H9 (cell line): ENCODE measurements at regions not wholly inside any gene's neighbourhood (a gene's known extent, or its start where the extent isn't known, plus 50 kb on each side); places are given as distances from the start of the nearest gene placed in this dataset.

Experiments used
- DNase-seq: peaks from one replicate; pipeline ENCODE4 v3.0.0-alpha.2; 2017
- H2AFZ ChIP-seq: one replicate; pipeline ENCODE4 v1.6.1; 2013; ENCODE audit warnings: mild to moderate bottlenecking, low read length, control low read depth, moderate library complexity
- H2AK5ac ChIP-seq: 2 replicates; pipeline ENCODE4 v1.6.1; 2013; ENCODE audit warnings: low read length, control low read depth, mixed read lengths; ENCODE audit not compliant: insufficient read length
- H2BK120ac ChIP-seq: one replicate; pipeline ENCODE4 v1.6.1; 2013; ENCODE audit warnings: low read depth, mild to moderate bottlenecking, low read length, control low read depth, inconsistent platforms; ENCODE audit not compliant: poor library complexity, severe bottlenecking
- H2BK12ac ChIP-seq: 2 replicates; pipeline ENCODE4 v1.6.1; 2013; ENCODE audit warnings: low read length, control low read depth, mixed read lengths, low read depth; ENCODE audit not compliant: insufficient read length
- H2BK15ac ChIP-seq: 2 replicates; pipeline ENCODE4 v1.6.1; 2013; ENCODE audit warnings: low read depth, low read length, control low read depth
- H2BK20ac ChIP-seq: one replicate; pipeline ENCODE4 v1.6.1; 2013; ENCODE audit warnings: low read depth, mild to moderate bottlenecking, low read length, control low read depth, inconsistent platforms; ENCODE audit not compliant: poor library complexity, severe bottlenecking
- H2BK5ac ChIP-seq: 2 replicates; pipeline ENCODE4 v1.6.1; 2013; ENCODE audit warnings: low read length, control low read depth, mixed read lengths; ENCODE audit not compliant: insufficient read length
- H3K14ac ChIP-seq: 2 replicates; pipeline ENCODE4 v1.6.1; 2013; ENCODE audit warnings: low read length, control low read depth; ENCODE audit not compliant: insufficient read depth
- H3K18ac ChIP-seq: 2 replicates; pipeline ENCODE4 v1.6.1; 2013; ENCODE audit warnings: low read depth, mild to moderate bottlenecking, mixed read lengths, low read length, control low read depth; ENCODE audit not compliant: insufficient read length
- H3K23ac ChIP-seq: 2 replicates; pipeline ENCODE4 v1.6.1; 2013; ENCODE audit warnings: low read length, control low read depth, mixed read lengths, low read depth; ENCODE audit not compliant: insufficient read length
- H3K23me2 ChIP-seq: 2 replicates; pipeline ENCODE4 v1.6.1; 2013; ENCODE audit warnings: low read depth, mild to moderate bottlenecking, mixed read lengths, low read length, control low read depth; ENCODE audit not compliant: insufficient read length, poor library complexity, severe bottlenecking
- H3K27ac ChIP-seq: 2 replicates; pipeline ENCODE4 v1.5.1; 2013; ENCODE audit warnings: low read length, control low read depth, mixed read lengths, low read depth; ENCODE audit not compliant: insufficient read length
- H3K27me3 ChIP-seq: 2 replicates; pipeline ENCODE4 v1.6.1; 2013; ENCODE audit warnings: low read length, control low read depth, inconsistent platforms; ENCODE audit not compliant: insufficient read depth
- H3K4ac ChIP-seq: 2 replicates; pipeline ENCODE4 v1.6.1; 2013; ENCODE audit warnings: low read depth, mild to moderate bottlenecking, control low read depth, inconsistent platforms, low read length, moderate library complexity
- H3K4me1 ChIP-seq: 2 replicates; pipeline ENCODE4 v1.6.1; 2013; ENCODE audit warnings: low read length, control low read depth, inconsistent platforms; ENCODE audit not compliant: insufficient read depth
- H3K4me2 ChIP-seq: 2 replicates; pipeline ENCODE4 v1.6.1; 2013; ENCODE audit warnings: low read length, control low read depth, mixed read lengths; ENCODE audit not compliant: insufficient read length, insufficient read depth
- H3K56ac ChIP-seq: 2 replicates; pipeline ENCODE4 v1.6.1; 2013; ENCODE audit warnings: low read depth, mild to moderate bottlenecking, mixed read lengths, low read length, control low read depth; ENCODE audit not compliant: insufficient read length
- H3K79me1 ChIP-seq: 2 replicates; pipeline ENCODE4 v1.6.1; 2013; ENCODE audit warnings: low read depth, mild to moderate bottlenecking, moderate library complexity, low read length, control low read depth, inconsistent platforms; ENCODE audit not compliant: insufficient read depth, poor library complexity, severe bottlenecking
- H3K79me2 ChIP-seq: 2 replicates; pipeline ENCODE4 v1.6.1; 2013; ENCODE audit warnings: low read length, control low read depth, inconsistent platforms; ENCODE audit not compliant: insufficient read depth
- H3K9ac ChIP-seq: 2 replicates; pipeline ENCODE4 v1.6.1; 2013; ENCODE audit warnings: low read length, control low read depth, mixed read lengths; ENCODE audit not compliant: insufficient read length; ENCODE audit errors: extremely low read depth
- H3K9me3 ChIP-seq: one replicate; pipeline ENCODE4 v1.6.1; 2013; ENCODE audit warnings: low read depth, low read length, inconsistent platforms; ENCODE audit not compliant: control insufficient read depth
- H3T11ph ChIP-seq: one replicate; pipeline ENCODE4 v1.6.1; 2013; ENCODE audit warnings: mild to moderate bottlenecking, low read length, control low read depth, inconsistent platforms
- H4K20me1 ChIP-seq: one replicate; pipeline ENCODE4 v1.6.1; 2013; ENCODE audit not compliant: control insufficient read depth, insufficient read length, insufficient read depth
- H4K5ac ChIP-seq: 2 replicates; pipeline ENCODE4 v1.6.1; 2013; ENCODE audit warnings: low read depth, mild to moderate bottlenecking, mixed read lengths, low read length, control low read depth; ENCODE audit not compliant: insufficient read length
- H4K8ac ChIP-seq: replicated peaks from 2 replicates; pipeline ENCODE4 v1.6.1; 2013; ENCODE audit warnings: low read length, control low read depth, mixed read lengths, low read depth; ENCODE audit not compliant: insufficient read length
- H4K91ac ChIP-seq: 2 replicates; pipeline ENCODE4 v1.6.1; 2013; ENCODE audit warnings: low read depth, mild to moderate bottlenecking, moderate library complexity, mixed read lengths, low read length, control low read depth; ENCODE audit not compliant: insufficient read length
- H3K27ac Mint-ChIP-seq, 3 experiments: 2 replicates in 2 of 3; 3 replicates in 1 of 3; pipeline ENCODE4 v1.8.0; 2020 to 2021; ENCODE audit warnings: mixed read lengths in 3 of 3, mild to moderate bottlenecking in 1 of 3, moderate library complexity in 1 of 3
- H3K27me3 Mint-ChIP-seq: 2 replicates; pipeline ENCODE4 v1.8.0; 2021; ENCODE audit warnings: low read depth, mild to moderate bottlenecking, moderate library complexity, mixed read lengths
- H3K36me3 Mint-ChIP-seq, 3 experiments: 2 replicates in 2 of 3; 3 replicates in 1 of 3; pipeline ENCODE4 v1.8.0; 2020 to 2021; ENCODE audit warnings: low read depth in 3 of 3, mixed read lengths in 3 of 3; ENCODE audit not compliant: insufficient read depth in 1 of 3
- H3K4me1 Mint-ChIP-seq, 2 experiments: 2 replicates each; pipeline ENCODE4 v1.8.0; 2020; ENCODE audit warnings: mixed read lengths in 2 of 2
- H3K4me3 Mint-ChIP-seq, 2 experiments: 2 replicates in 1 of 2; 3 replicates in 1 of 2; pipeline ENCODE4 v1.8.0; 2020 to 2021; ENCODE audit warnings: mild to moderate bottlenecking in 2 of 2, mixed read lengths in 2 of 2, moderate library complexity in 1 of 2
- H3K9me3 Mint-ChIP-seq, 2 experiments: 2 replicates in 1 of 2; 3 replicates in 1 of 2; pipeline ENCODE4 v1.8.0; 2020; ENCODE audit warnings: mild to moderate bottlenecking in 2 of 2, mixed read lengths in 2 of 2, moderate library complexity in 1 of 2
- WGBS: extraction: QIAGEN DNeasy Blood & Tissue Kit; methylation state at CpG from one replicate; pipeline ENCODE4 v1.1.7; 2013; ENCODE audit warnings: missing lambda C conversion rate, low lambda C conversion rate, mixed read lengths; ENCODE audit not compliant: insufficient read length; ENCODE audit errors: extremely low coverage; 5-methylcytosine and 5-hydroxymethylcytosine counted together
- TF ChIP-seq, protein P1 (sequence below): fragments of 200-600 bp; sonication (generic); conservative IDR thresholded peaks from 3 replicates; pipeline ENCODE4 v1.8.0; 2021; ENCODE audit warnings: antibody characterized with exemption, mild to moderate bottlenecking

DNA sequence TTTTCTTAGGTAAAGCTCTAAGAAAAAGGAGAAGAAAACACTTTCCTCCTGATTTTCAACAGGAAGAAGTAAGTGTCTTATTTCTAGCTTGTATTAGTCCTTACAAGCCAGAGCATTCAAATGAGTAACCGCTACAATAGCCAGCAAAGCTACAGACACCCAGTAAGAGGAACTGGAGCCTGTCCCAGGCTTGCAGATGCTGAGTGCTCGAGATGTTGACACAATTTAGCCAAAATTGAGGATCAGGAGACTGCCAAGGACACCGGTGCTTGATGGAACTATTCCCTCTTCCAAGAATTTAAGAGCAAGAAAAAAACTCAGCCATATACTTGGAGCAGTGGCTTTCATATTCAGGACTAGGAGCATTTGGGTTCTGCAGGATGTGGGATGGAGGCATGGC is 149.3 kb upstream of the DPP6 start:
- Histone ChIP-seq H3K79me2 (no peaks in the 10 kb centered on the region), H3K4me2 (no peak overlapping the region), H3K18ac (no peak overlapping the region), H2BK20ac (no peak overlapping the region), H3K23ac (no peak overlapping the region), H3K9ac (no peak overlapping the region), H2AK5ac (no peak overlapping the region), H3K23me2 (no peaks in the 10 kb centered on the region), H4K5ac (no peak overlapping the region), H3T11ph (no peak overlapping the region), H2BK5ac (no peak overlapping the region), H4K20me1 (no peaks in the 10 kb centered on the region), H3K14ac (no peak overlapping the region), H2BK120ac (no peak overlapping the region), H3K9me3 (peaks cover 5% of the 10 kb centered on the region), H3K4ac (no peak overlapping the region), H2AFZ (no peak overlapping the region), H2BK12ac (no peak overlapping the region), H3K56ac (no peak overlapping the region), H3K4me1 (no peaks in the 10 kb centered on the region), H4K8ac (no peak overlapping the region), H3K27ac (no peak overlapping the region), H3K79me1 (no peaks in the 10 kb centered on the region), H4K91ac (no peak overlapping the region), H2BK15ac (no peak overlapping the region), H3K27me3 (no peaks in the 10 kb centered on the region)
- Mint-ChIP-seq H3K27me3 (no peaks in the 10 kb centered on the region), H3K4me3 (no peak overlapping the region), H3K36me3 (peaks cover 4 to 35% (median 8%) of the 10 kb centered on the region in 3 experiments; a peak in 5 of 7 replicates), H3K9me3 (peaks cover 68 to 88% of the 10 kb centered on the region in 2 experiments), H3K4me1 (no peaks in the 10 kb centered on the region), H3K27ac (no peak overlapping the region)
- no CpG with 5 or more reads among the region's 3 CpGs for WGBS
- TF ChIP-seq, protein P1, sequence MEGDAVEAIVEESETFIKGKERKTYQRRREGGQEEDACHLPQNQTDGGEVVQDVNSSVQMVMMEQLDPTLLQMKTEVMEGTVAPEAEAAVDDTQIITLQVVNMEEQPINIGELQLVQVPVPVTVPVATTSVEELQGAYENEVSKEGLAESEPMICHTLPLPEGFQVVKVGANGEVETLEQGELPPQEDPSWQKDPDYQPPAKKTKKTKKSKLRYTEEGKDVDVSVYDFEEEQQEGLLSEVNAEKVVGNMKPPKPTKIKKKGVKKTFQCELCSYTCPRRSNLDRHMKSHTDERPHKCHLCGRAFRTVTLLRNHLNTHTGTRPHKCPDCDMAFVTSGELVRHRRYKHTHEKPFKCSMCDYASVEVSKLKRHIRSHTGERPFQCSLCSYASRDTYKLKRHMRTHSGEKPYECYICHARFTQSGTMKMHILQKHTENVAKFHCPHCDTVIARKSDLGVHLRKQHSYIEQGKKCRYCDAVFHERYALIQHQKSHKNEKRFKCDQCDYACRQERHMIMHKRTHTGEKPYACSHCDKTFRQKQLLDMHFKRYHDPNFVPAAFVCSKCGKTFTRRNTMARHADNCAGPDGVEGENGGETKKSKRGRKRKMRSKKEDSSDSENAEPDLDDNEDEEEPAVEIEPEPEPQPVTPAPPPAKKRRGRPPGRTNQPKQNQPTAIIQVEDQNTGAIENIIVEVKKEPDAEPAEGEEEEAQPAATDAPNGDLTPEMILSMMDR: no peak
- DNase-seq: no peak
